Left ventricle myocardium inferior (tissue), 1 donor: ENCODE measurements at regions not wholly inside any gene's neighbourhood (a gene's known extent, or its start where the extent isn't known, plus 50 kb on each side); places are given as distances from the start of the nearest gene placed in this dataset.

Experiments used
- DNase-seq: peaks from one replicate; pipeline ENCODE4 v3.0.0-alpha.2; 2020
- H3K27ac ChIP-seq: fragments of 200-600 bp; replicated peaks from 2 replicates; pipeline ENCODE4 v1.8.0; 2021
- H3K27me3 ChIP-seq: fragments of 200-600 bp; 2 replicates; pipeline ENCODE4 v1.8.0; 2021; ENCODE audit warnings: low read depth
- H3K36me3 ChIP-seq: fragments of 200-600 bp; 2 replicates; pipeline ENCODE4 v1.8.0; 2021
- H3K4me1 ChIP-seq: fragments of 200-600 bp; 2 replicates; pipeline ENCODE4 v1.8.0; 2021
- H3K4me3 ChIP-seq: fragments of 200-600 bp; 2 replicates; pipeline ENCODE4 v1.8.0; 2021; ENCODE audit warnings: mild to moderate bottlenecking, moderate library complexity
- H3K9me3 ChIP-seq: fragments of 200-600 bp; replicated peaks from 2 replicates; pipeline ENCODE4 v1.8.0; 2021
- intact Hi-C: fragments of 100-400 bp; cut with micrococcal nuclease; formaldehyde crosslinking; loops from one replicate; pipeline ENCODE4 v1.11.0; 2022
- TF ChIP-seq, protein P1 (sequence below): fragments of 200-600 bp; IDR thresholded peaks from 2 replicates; pipeline ENCODE4 v1.8.0; 2021; ENCODE audit warnings: antibody characterized with exemption, mild to moderate bottlenecking, borderline replicate concordance
- donor health status: DM: no; HTN: yes; CAD: no; lungs with severe emphysema.

DNA sequence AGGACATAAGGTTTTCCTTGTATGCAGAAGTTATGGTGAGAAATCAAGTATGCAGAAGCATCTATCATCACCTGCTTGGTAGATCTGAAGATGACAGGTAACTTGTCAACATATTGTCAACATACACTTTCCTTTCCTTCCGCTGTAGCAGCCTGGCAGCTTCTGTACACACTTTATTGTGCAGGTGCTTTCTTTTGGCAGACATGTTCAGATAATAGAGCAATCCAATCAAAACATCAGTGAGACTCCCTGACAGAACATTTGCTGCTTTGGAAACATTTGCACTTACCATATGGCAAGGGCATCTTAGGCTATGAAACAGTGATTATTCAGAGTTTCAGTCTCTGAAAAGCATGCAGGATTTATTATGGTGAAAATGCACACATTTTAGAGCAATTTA lies 161.1 kb upstream of the CDH12 start:
- no peaks in the 10 kb centered on the region for H3K4me1 ChIP-seq

DNA sequence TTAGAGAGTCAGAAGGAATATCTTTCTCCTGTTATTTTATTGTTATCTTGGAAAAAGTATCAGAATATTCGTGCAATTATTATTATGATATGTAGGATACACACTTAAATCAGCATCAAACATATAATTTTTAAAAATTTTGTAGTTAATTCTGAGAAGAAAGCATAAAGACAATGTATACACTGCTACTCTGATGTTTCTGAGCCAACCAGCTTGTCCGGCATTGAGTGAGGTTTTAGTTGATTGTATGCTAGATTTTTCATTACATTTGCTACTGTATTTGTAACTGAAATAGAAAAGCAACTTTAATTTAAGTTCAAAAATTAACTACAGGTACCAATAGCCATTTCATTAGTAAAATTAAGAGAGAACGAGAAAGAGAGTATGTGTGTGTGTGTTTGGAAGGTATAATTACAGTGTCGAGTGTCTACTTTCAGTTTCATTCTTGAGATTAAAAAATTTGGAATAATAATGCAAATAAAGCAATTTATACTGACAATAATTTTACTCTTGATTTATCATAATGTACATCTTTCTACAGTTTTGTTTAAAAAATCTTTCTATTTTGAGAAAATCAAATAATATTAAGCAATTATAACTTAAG lies 160.4 kb upstream of the CDH12 start:
- no peaks in the 10 kb centered on the region for H3K27me3 ChIP-seq

More for the DNA sequence above, 161.1 kb upstream of the CDH12 start:
- DNase-seq = no peak
- no peaks in the 10 kb centered on the region for H3K36me3 ChIP-seq
- TF ChIP-seq, protein P1, sequence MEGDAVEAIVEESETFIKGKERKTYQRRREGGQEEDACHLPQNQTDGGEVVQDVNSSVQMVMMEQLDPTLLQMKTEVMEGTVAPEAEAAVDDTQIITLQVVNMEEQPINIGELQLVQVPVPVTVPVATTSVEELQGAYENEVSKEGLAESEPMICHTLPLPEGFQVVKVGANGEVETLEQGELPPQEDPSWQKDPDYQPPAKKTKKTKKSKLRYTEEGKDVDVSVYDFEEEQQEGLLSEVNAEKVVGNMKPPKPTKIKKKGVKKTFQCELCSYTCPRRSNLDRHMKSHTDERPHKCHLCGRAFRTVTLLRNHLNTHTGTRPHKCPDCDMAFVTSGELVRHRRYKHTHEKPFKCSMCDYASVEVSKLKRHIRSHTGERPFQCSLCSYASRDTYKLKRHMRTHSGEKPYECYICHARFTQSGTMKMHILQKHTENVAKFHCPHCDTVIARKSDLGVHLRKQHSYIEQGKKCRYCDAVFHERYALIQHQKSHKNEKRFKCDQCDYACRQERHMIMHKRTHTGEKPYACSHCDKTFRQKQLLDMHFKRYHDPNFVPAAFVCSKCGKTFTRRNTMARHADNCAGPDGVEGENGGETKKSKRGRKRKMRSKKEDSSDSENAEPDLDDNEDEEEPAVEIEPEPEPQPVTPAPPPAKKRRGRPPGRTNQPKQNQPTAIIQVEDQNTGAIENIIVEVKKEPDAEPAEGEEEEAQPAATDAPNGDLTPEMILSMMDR = no peak
- H3K9me3 ChIP-seq = no peaks in the 10 kb centered on the region
- no peak overlapping the region for H3K27ac ChIP-seq
- H3K27me3 ChIP-seq = no peaks in the 10 kb centered on the region
- intact Hi-C loops = no loop called here
- peak overlapping the region; percentile 42 for H3K4me3 ChIP-seq

DNA sequence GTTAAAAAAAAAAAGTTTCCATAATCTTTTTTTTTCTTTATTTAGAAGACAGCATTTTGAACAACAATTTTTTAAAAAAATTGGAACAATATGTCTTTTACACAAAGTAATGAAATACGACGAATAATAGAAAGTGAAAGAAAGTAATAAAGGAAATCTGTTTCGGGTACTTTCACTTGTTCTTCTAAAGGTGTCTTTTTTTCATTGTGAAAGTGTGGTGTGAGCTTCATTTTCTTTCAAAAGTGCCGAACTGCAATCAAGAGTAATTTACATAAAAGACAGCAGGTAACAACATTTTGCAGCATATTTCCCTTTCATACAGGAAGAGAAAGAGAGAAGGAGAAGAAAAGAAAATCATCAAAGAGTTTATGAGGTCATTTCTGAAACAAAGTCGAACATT lies 159.7 kb upstream of the CDH12 start:
- no peaks in the 10 kb centered on the region for H3K36me3 ChIP-seq
- no peak overlapping the region for H3K27ac ChIP-seq
- TF ChIP-seq, protein P1 = no peak
- DNase-seq = no peak
- H3K4me1 ChIP-seq = no peaks in the 10 kb centered on the region
- H3K27me3 ChIP-seq = no peaks in the 10 kb centered on the region
- intact Hi-C loops = no loop called here
- no peaks in the 10 kb centered on the region for H3K9me3 ChIP-seq
- peak overlapping the region; percentile 42 for H3K4me3 ChIP-seq

More for the DNA sequence above, 160.4 kb upstream of the CDH12 start:
- H3K4me3 ChIP-seq = peak overlapping the region; percentile 42
- intact Hi-C loops = no loop called here
- DNase-seq = no peak
- H3K9me3 ChIP-seq = no peaks in the 10 kb centered on the region
- H3K36me3 ChIP-seq = no peaks in the 10 kb centered on the region
- H3K4me1 ChIP-seq = no peaks in the 10 kb centered on the region
- no peak overlapping the region for H3K27ac ChIP-seq
- TF ChIP-seq, protein P1 = no peak

DNA sequence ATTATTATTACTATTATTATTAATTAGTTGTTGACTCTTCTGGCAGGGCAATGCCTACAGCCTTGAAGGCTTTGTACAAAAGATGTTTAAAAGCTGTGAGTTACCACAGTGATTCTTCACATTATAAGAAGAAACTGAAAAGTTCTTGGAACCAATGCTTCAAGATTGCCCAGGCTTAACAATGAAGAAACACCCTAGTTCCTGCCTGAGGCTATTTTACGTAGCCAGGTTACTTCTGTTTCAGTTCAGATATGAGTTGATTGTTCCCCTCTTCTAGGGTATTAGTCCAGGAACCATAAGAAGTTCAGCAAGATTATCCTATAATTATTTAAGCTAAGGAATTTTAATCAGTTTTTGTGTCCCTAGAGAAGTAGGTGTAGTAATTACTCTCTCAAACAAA lies 154.6 kb upstream of the CDH12 start:
- Histone ChIP-seq H3K36me3 (no peaks in the 10 kb centered on the region), H3K27me3 (no peaks in the 10 kb centered on the region), H3K27ac (no peak overlapping the region), H3K9me3 (no peaks in the 10 kb centered on the region), H3K4me3 (no peak overlapping the region), H3K4me1 (no peaks in the 10 kb centered on the region)
- intact Hi-C loops = no loop called here
- TF ChIP-seq, protein P1 = no peak
- DNase-seq = no peak

DNA sequence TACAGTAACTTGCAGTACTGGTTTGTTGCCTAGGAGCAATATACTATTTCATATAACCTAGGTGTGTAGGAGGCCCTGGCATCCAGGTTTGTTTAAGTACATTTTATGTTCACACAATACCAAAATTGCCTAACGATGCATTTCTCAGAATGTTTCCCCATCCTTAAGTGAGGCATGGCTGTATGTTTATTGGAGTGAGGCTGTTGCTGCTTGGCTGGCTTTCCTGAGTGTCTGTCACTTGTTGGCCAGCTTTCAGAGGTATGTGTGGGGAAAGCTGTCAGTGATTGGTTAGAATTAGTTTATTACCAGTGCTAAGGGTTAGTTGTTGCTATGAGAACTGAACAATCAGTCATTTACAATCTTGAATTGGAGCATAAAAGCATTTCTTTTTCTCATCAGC lies 154.1 kb upstream of the CDH12 start:
- Histone ChIP-seq H3K36me3 (no peaks in the 10 kb centered on the region), H3K27ac (no peak overlapping the region), H3K9me3 (no peaks in the 10 kb centered on the region), H3K4me3 (no peak overlapping the region), H3K4me1 (no peaks in the 10 kb centered on the region), H3K27me3 (no peaks in the 10 kb centered on the region)
- DNase-seq = no peak
- TF ChIP-seq, protein P1 = no peak
- intact Hi-C loops = no loop called here
